ENCODE measurements at regions not wholly inside any gene's neighbourhood (a gene's known extent, or its start where the extent isn't known, plus 50 kb on each side); places are given as distances from the start of the nearest gene placed in this dataset.

DNA sequence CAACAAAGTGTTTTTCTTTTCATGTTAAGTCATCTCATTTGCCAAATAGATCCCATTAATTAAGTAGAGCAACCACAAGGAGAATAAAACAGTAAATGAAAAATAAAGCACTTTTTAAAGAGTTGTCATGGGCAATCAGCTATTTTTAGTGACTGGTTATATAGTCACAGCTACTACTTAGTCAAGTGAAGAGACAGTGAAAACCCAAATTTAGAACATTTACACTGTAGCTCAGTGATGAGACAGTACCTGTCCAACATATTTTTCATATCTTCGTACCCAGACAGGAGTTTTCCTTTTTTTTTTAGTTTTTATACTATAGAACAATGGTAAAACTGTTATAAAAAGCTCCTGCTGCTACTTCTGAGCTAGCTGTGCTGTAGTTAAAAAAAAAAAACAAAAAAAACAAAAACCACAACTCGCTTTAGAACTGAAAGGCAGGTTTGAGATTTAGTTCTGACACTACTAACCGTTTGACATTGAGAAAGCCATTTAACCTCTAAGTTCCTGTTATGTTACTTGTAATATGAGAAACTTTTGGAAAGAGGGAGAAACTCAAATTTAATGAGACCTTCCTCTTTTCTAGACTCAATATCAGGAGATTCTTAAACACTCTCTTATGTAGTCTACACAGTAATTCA is 777.5 kb downstream of the ADGRL2 start:
- no peak for TF ChIP-seq FOXP2 (optimal IDR thresholded peaks at IDR 0.05; ENCODE audit: borderline replicate concordance, extremely low read depth, extremely low read length, insufficient read depth)
- TF ChIP-seq POLR2AphosphoS5 (IDR thresholded peaks at IDR 0.05; ENCODE audit: low read depth, low read length), result no peak
- TF ChIP-seq, protein P1, sequence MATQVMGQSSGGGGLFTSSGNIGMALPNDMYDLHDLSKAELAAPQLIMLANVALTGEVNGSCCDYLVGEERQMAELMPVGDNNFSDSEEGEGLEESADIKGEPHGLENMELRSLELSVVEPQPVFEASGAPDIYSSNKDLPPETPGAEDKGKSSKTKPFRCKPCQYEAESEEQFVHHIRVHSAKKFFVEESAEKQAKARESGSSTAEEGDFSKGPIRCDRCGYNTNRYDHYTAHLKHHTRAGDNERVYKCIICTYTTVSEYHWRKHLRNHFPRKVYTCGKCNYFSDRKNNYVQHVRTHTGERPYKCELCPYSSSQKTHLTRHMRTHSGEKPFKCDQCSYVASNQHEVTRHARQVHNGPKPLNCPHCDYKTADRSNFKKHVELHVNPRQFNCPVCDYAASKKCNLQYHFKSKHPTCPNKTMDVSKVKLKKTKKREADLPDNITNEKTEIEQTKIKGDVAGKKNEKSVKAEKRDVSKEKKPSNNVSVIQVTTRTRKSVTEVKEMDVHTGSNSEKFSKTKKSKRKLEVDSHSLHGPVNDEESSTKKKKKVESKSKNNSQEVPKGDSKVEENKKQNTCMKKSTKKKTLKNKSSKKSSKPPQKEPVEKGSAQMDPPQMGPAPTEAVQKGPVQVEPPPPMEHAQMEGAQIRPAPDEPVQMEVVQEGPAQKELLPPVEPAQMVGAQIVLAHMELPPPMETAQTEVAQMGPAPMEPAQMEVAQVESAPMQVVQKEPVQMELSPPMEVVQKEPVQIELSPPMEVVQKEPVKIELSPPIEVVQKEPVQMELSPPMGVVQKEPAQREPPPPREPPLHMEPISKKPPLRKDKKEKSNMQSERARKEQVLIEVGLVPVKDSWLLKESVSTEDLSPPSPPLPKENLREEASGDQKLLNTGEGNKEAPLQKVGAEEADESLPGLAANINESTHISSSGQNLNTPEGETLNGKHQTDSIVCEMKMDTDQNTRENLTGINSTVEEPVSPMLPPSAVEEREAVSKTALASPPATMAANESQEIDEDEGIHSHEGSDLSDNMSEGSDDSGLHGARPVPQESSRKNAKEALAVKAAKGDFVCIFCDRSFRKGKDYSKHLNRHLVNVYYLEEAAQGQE (IDR thresholded peaks at IDR 0.05; ENCODE audit: insufficient read depth in 1 of 2, low read depth in 2 of 2, low read length in 2 of 2), result no peak
- no peak for TF ChIP-seq SIN3A (IDR thresholded peaks at IDR 0.05; ENCODE audit: borderline replicate concordance, insufficient read depth, low read length)
- no peak for TF ChIP-seq TAF1 (IDR thresholded peaks at IDR 0.05; ENCODE audit: borderline replicate concordance, insufficient read depth, low read length)

DNA sequence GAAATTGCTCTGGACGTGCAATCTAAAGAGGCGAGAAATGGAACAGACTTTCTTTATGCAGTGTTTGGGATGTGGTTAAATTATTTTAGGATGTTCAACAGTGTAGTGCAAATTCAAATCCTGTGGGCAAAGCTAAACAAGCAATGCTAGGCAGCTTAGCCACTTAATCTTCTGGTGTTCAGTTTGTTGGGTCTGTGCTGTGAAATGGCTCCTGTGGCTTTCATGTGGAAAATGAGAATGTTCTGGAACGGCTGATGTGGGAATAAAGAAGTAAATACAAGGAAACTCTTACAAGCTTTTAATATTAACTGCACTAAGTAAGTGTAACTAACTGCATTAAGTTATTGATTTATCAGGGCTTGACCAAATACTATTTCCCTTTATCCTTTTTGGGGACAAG is 766.6 kb downstream of the ADGRL2 start:
- TF ChIP-seq FOXP2 (optimal IDR thresholded peaks at IDR 0.05; ENCODE audit: borderline replicate concordance, extremely low read depth, extremely low read length, insufficient read depth) (no peak), TAF1 (IDR thresholded peaks at IDR 0.05; ENCODE audit: borderline replicate concordance, insufficient read depth, low read length) (no peak), SIN3A (IDR thresholded peaks at IDR 0.05; ENCODE audit: borderline replicate concordance, insufficient read depth, low read length) (no peak), POLR2AphosphoS5 (IDR thresholded peaks at IDR 0.05; ENCODE audit: low read depth, low read length) (no peak)
- TF ChIP-seq, protein P1 (IDR thresholded peaks at IDR 0.05; ENCODE audit: insufficient read depth in 1 of 2, low read depth in 2 of 2, low read length in 2 of 2), result no peak

DNA sequence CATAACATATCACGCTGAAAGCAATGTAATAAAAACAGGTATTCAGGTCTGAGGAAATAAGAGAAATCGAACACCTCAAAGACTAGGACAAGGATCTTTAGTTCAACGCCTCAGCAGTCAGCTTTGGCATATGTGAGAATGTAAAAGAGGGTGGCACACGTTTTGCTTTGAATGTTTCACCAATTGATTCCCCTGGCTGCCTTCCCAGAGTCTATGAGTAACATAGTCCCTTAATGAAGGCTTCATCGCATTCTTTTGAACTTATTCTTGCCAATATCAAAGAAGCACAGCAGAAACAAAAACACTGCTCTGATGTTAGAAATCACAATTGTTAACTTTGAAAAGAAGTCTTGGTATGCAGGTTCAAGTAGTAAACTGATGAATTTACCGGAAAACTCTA is 764.8 kb downstream of the ADGRL2 start:
- TF ChIP-seq FOXP2 (optimal IDR thresholded peaks at IDR 0.05; ENCODE audit: borderline replicate concordance, extremely low read depth, extremely low read length, insufficient read depth), result no peak
- TF ChIP-seq, protein P1 (IDR thresholded peaks at IDR 0.05; ENCODE audit: insufficient read depth in 1 of 2, low read depth in 2 of 2, low read length in 2 of 2), result no peak

DNA sequence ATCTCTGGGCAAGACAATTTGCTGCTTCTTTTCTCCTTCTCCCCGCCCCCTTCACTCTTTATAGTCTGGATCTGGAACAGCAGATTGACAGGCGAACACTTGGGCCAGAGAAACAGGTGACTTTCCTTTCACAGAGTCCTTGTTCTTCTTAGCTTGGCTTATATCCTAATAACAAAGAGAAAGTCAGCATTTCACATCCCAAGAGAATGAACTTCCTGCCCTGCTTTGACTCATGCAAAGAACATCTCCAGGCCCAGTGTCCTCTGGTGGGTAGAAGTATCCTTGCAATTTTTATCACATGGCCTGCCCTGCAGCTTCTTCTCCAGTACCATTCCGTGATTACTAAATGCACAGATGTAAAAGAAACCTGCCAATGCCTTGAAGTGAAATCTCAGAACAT is 764.4 kb downstream of the ADGRL2 start:
- TF ChIP-seq FOXP2 (optimal IDR thresholded peaks at IDR 0.05; ENCODE audit: borderline replicate concordance, extremely low read depth, extremely low read length, insufficient read depth) (no peak), POLR2AphosphoS5 (IDR thresholded peaks at IDR 0.05; ENCODE audit: low read depth, low read length) (no peak), SIN3A (IDR thresholded peaks at IDR 0.05; ENCODE audit: borderline replicate concordance, insufficient read depth, low read length) (no peak)

DNA sequence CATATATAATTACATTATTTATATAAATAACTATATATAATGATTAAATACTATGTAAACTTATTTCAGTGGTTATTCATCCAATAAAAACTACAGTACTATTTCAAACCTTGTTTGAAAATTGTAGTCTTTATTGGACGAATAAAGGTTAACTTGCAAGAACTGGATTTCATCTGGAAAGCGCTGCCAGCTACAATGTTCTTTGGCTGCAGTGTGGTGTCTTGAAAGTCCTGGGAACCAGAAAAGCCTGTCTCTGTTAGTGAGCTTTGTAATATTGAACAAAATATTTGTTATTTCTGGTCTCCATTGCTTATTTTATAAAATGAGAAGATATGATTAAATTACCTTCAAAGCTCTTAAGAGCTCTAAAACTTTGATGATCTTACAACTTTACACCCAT is 763.6 kb downstream of the ADGRL2 start:
- TF ChIP-seq TAF1 (IDR thresholded peaks at IDR 0.05; ENCODE audit: borderline replicate concordance, insufficient read depth, low read length) (no peak), POLR2AphosphoS5 (IDR thresholded peaks at IDR 0.05; ENCODE audit: low read depth, low read length) (no peak), FOXP2 (optimal IDR thresholded peaks at IDR 0.05; ENCODE audit: borderline replicate concordance, extremely low read depth, extremely low read length, insufficient read depth) (no peak), SIN3A (IDR thresholded peaks at IDR 0.05; ENCODE audit: borderline replicate concordance, insufficient read depth, low read length) (no peak)
- TF ChIP-seq, protein P1 (IDR thresholded peaks at IDR 0.05; ENCODE audit: insufficient read depth in 1 of 2, low read depth in 2 of 2, low read length in 2 of 2), result no peak
